Testis (tissue), 2 donors: ENCODE measurements at regions not wholly inside any gene's neighbourhood (a gene's known extent, or its start where the extent isn't known, plus 50 kb on each side); places are given as distances from the start of the nearest gene placed in this dataset.
A peak's percentile ranks its signal among the peaks of the same experiment; 100 is the strongest.

Source experiments
- DNase-seq: peaks from one replicate; pipeline ENCODE4 v3.0.0-alpha.2; 2019
- H3K27ac ChIP-seq, 2 donors: fragments of 200-600 bp; sonication (generic); one replicate each; pipeline ENCODE4 v1.5.1; 2019
- H3K27me3 ChIP-seq: fragments of 200-600 bp; sonication (generic); one replicate; pipeline ENCODE4 v1.5.1; 2019
- H3K36me3 ChIP-seq: fragments of 200-600 bp; sonication (generic); one replicate; pipeline ENCODE4 v1.5.1; 2017; ENCODE audit warnings: low read depth; ENCODE audit errors: missing control alignments
- H3K4me1 ChIP-seq: fragments of 200-600 bp; sonication (generic); one replicate; pipeline ENCODE4 v1.5.1; 2019
- H3K4me3 ChIP-seq, 2 donors: fragments of 200-600 bp; sonication (generic); one replicate each; pipeline ENCODE4 v1.5.1; 2017 to 2019
- H3K9me3 ChIP-seq: fragments of 200-600 bp; sonication (generic); one replicate; pipeline ENCODE4 v1.5.1; 2017
- CTCF ChIP-seq, 3 experiments: fragments of 450-650 bp in 2 of 3; fragments of 200-600 bp in 1 of 3; sonication (generic) in 1 of 3; IDR thresholded peaks; one replicate each; pipeline ENCODE4 v1.5.1; 2016 to 2019; ENCODE audit warnings: antibody characterized with exemption in 3 of 3, mild to moderate bottlenecking in 2 of 3, moderate library complexity in 1 of 3
- POLR2A ChIP-seq: fragments of 450-650 bp; IDR thresholded peaks from one replicate; pipeline ENCODE4 v1.6.1; 2017; ENCODE audit warnings: antibody characterized with exemption, mild to moderate bottlenecking, moderate library complexity
- WGBS, 2 donors: methylation state at CpG; one replicate each; pipeline ENCODE4 v1.1.5; 2018; 5-methylcytosine and 5-hydroxymethylcytosine counted together
- intact Hi-C: fragments of 100-400 bp; cut with DNase I; formaldehyde crosslinking; loops from one replicate; pipeline ENCODE4 v1.15.1; 2023; ENCODE audit warnings: low total_unique reads

DNA sequence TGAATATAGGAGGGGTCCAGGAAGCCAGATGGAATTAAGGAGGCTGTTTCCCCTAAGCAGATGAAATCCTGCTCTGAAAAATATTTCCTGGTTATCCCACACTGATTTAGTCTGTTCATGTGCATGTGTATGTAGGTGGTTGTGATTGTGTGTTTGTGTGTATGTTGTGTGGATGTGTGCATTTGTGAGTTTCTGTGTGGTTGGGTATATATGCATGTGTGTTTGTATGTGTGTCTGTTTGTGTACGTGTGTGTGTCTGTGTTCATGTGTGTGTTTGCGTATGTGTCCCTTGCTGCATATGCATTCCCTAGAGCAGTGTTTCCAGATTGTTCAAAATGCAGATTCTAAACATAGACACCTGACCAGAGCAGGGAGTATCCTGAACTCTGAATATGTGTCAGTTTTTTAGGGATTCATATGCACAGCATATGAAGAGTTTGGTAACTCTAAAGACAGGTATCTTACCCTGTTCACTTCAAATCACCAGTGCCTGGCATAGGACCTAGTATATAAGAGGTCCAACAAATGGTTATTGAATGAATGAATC, 239.8 kb downstream of the MAFB start:
- Histone ChIP-seq H3K27ac (no peak overlapping the region), H3K27me3 (no peaks in the 10 kb centered on the region), H3K36me3 (no peaks in the 10 kb centered on the region), H3K4me1 (no peaks in the 10 kb centered on the region), H3K4me3 (no peak overlapping the region), H3K9me3 (no peaks in the 10 kb centered on the region)
- 81 to 95% methylated on average over 2 of the region's 2 CpGs for WGBS, 2 donors
- intact Hi-C loops, result no loop called here
- no peak for DNase-seq
- no peak for TF ChIP-seq POLR2A
- no peak for TF ChIP-seq CTCF (IDR thresholded peaks at IDR 0.05)

- Histone ChIP-seq H3K9me3 (no peaks in the 10 kb centered on the region), H3K4me1 (no peaks in the 10 kb centered on the region), H3K27ac (no peak overlapping the region), H3K36me3 (no peaks in the 10 kb centered on the region), H3K4me3 (no peak overlapping the region), H3K27me3 (no peaks in the 10 kb centered on the region)
- no peak for DNase-seq
- intact Hi-C loops, result no loop called here
- TF ChIP-seq CTCF (IDR thresholded peaks at IDR 0.05) (no peak), POLR2A (no peak)
- WGBS, 2 donors, result 90 to 93% methylated on average over 2 of the region's 2 CpGs
These were observed 242.1 kb downstream of the MAFB start for GRCh38 chr20:40446888-40447287.

DNA sequence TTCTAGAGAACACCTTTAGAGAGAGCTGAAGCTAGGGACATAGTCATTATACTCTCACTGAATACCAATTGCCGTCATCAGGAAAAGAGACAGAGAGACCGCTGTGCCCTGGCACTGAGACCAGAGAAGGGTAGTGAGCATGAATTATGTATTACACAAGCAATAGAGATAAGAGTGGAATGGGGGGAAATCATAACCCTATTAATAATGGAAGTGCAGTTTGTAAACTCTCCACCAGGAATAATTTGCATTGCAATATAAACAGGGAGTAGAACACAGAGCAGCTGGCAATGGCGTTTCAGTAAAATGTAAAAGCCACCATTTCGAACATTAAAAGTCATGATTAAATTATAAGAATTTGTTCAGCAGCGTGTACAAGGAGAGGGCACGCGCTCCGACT, 244.5 kb downstream of the MAFB start:
- no peak overlapping the region for H3K4me3 ChIP-seq
- no peak for TF ChIP-seq CTCF (IDR thresholded peaks at IDR 0.05)
- TF ChIP-seq POLR2A, result no peak
- H3K27me3 ChIP-seq, result no peaks in the 10 kb centered on the region
- no peaks in the 10 kb centered on the region for H3K36me3 ChIP-seq
- 87 to 90% methylated on average over 8 of the region's 8 CpGs for WGBS, 2 donors
- no peaks in the 10 kb centered on the region for H3K4me1 ChIP-seq
- DNase-seq, result no peak
- no peaks in the 10 kb centered on the region for H3K9me3 ChIP-seq
- no peak overlapping the region for H3K27ac ChIP-seq
- intact Hi-C loops, result no loop called here

GRCh38 chr20:40443753-40444152, 245.3 kb downstream of the MAFB start:
- Histone ChIP-seq H3K36me3 (no peaks in the 10 kb centered on the region), H3K9me3 (no peaks in the 10 kb centered on the region), H3K4me1 (no peaks in the 10 kb centered on the region), H3K4me3 (no peak overlapping the region), H3K27me3 (no peaks in the 10 kb centered on the region), H3K27ac (no peak overlapping the region)
- intact Hi-C loops, result no loop called here
- TF ChIP-seq CTCF (IDR thresholded peaks at IDR 0.05), result no peak
- no peak for TF ChIP-seq POLR2A
- no peak for DNase-seq
- WGBS, 2 donors, result 73 to 77% methylated on average over 5 of the region's 5 CpGs

DNA sequence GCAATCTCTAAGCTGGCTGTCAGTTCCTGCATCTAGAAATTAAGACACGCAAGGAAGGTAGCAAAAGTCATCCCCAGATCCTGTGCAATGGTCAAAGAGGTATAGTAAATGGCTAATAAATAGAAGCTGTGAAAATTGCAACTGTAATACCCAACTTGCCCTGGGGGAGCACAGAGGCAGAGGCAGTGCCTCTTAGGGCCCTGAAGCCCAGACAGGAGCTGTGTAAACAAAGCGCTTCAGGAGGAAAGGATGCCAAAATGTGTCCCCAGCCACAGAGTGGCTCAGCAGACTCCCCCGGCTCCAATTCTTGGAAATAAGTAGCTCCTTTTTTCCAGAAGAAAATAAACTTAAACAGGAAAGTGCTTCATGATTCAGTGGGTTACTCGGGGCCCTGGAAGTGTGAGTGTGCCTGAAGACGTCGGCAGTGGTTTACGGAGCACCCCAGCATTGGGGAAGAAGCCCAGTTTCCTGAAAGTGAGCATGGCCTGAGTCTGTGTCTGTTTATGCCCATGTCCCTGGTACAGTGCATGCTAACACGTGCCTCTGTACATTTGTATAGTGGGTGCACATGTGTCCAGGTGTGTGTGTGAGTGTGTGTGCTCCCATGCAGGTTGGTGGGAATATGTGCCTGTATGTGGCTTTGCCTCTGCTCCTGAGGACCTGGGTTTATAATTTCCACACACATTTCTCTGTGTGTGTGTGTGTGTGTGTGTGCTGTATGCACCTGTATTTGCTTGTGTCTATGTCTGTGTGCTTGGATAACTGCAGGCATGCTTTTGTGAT, 246.7 kb downstream of the MAFB start:
- Histone ChIP-seq H3K27me3 (no peaks in the 10 kb centered on the region), H3K4me1 (no peaks in the 10 kb centered on the region), H3K36me3 (no peaks in the 10 kb centered on the region), H3K9me3 (no peaks in the 10 kb centered on the region), H3K4me3 (no peak overlapping the region), H3K27ac (no peak overlapping the region)
- intact Hi-C loops, result no loop called here
- TF ChIP-seq CTCF (IDR thresholded peaks at IDR 0.05), result peak in 1 of 3 experiments; percentile 18
- TF ChIP-seq POLR2A, result no peak
- WGBS, 2 donors, result 44 to 63% methylated on average over 7 to 8 of the region's 8 CpGs
- no peak for DNase-seq
